Activated T-cell treated with anti-CD3 and anti-CD28 coated beads for 1 hour (primary cell): ENCODE measurements at regions not wholly inside any gene's neighbourhood (a gene's known extent, or its start where the extent isn't known, plus 50 kb on each side); places are given as distances from the start of the nearest gene placed in this dataset.

Experiments
- DNase-seq: peaks from one replicate; pipeline ENCODE4 v3.0.0-alpha.2; 2020; ENCODE audit warnings: low read depth

- no peak for DNase-seq
Measured at GRCh38 chr1:29585201-29585600, 348.9 kb downstream of the PTPRU start.

GRCh38 chr1:29584776-29585175 is 348.5 kb downstream of the PTPRU start:
- DNase-seq = no peak

GRCh38 chr1:29584362-29584761 is 348.0 kb downstream of the PTPRU start:
- DNase-seq = no peak

- no peak for DNase-seq
Measured at GRCh38 chr1:29583727-29584126, 347.4 kb downstream of the PTPRU start.

- DNase-seq = no peak
Measured at GRCh38 chr1:29581256-29581655, 344.9 kb downstream of the PTPRU start.

GRCh38 chr1:29579821-29580425 is 343.6 kb downstream of the PTPRU start:
- DNase-seq = no peak

- DNase-seq = no peak
Measured at GRCh38 chr1:29577512-29577911, 341.2 kb downstream of the PTPRU start.

GRCh38 chr1:29576510-29576909 is 340.2 kb downstream of the PTPRU start:
- no peak for DNase-seq

GRCh38 chr1:29575826-29576225 is 339.5 kb downstream of the PTPRU start:
- no peak for DNase-seq

GRCh38 chr1:29575277-29575676 is 339.0 kb downstream of the PTPRU start:
- no peak for DNase-seq

GRCh38 chr1:29574871-29575270 is 338.5 kb downstream of the PTPRU start:
- no peak for DNase-seq

- DNase-seq = no peak
Measured at GRCh38 chr1:29569971-29570634, 333.8 kb downstream of the PTPRU start.

GRCh38 chr1:29567257-29567656 is 330.9 kb downstream of the PTPRU start:
- DNase-seq = no peak

- no peak for DNase-seq
Measured at GRCh38 chr1:29565490-29565889, 329.2 kb downstream of the PTPRU start.

- no peak for DNase-seq
Measured at GRCh38 chr1:29563571-29563970, 327.2 kb downstream of the PTPRU start.

- no peak for DNase-seq
Measured at GRCh38 chr1:29563092-29563491, 326.8 kb downstream of the PTPRU start.

GRCh38 chr1:29559056-29559455 is 322.7 kb downstream of the PTPRU start:
- DNase-seq = no peak

GRCh38 chr1:29557701-29558600 is 321.6 kb downstream of the PTPRU start:
- DNase-seq = no peak

- DNase-seq = no peak
Measured at GRCh38 chr1:29557066-29557465, 320.7 kb downstream of the PTPRU start.

GRCh38 chr1:29556657-29557056 is 320.3 kb downstream of the PTPRU start:
- no peak for DNase-seq

GRCh38 chr1:29555043-29555620 is 318.8 kb downstream of the PTPRU start:
- DNase-seq = no peak

GRCh38 chr1:29554208-29554778 is 318.0 kb downstream of the PTPRU start:
- DNase-seq = no peak
